ENCODE measurements at regions not wholly inside any gene's neighbourhood (a gene's known extent, or its start where the extent isn't known, plus 50 kb on each side); places are given as distances from the start of the nearest gene placed in this dataset.
A peak's percentile ranks its signal among the peaks of the same experiment; 100 is the strongest.

DNA sequence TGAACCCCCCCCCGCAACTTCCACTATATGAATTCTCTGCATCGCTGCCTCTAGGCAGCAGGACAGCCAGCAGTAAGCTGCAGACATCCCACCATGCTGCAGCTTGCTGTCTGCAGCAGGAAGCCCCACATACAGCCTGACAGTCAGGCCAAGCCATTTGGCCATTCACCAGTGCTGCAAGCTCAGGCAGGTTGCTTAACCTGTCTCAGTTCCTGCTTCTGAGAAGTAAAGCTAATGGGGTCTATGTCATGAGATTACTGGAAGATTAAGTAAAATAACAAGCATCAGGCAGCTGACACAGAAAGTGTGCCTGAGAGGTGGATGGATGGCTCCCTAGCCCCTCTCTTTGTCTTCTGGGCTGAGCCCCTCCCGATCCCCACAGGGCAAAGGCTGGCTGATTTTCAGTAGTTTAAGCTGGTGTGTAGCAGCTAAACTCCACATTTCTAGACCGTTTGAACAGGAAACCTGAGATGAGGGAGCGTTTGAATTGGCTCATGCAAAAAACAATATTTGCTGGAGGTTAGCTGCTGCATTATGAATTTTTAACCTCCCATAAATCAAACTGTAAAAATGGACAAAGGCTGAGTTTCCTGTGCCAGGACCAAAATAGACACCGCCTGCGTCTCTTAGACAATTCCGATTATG is 193.8 kb upstream of the ARL4C start:
- Histone ChIP-seq H3K9ac (ENCODE audit: low read length) (peak overlapping the region; percentile 41), H3K9me2 (ENCODE audit: insufficient read depth, low read length) (no peaks in the 10 kb centered on the region), H3K27ac (ENCODE audit: low read length) (peak overlapping the region; percentile 59), H3K27me3 (ENCODE audit: insufficient read depth, low read depth, low read length) (no peaks in the 10 kb centered on the region), H3K36me3 (ENCODE audit: insufficient read depth, low read length) (no peaks in the 10 kb centered on the region), H3K79me2 (replicated peaks; ENCODE audit: insufficient read depth, low read length) (no peaks in the 10 kb centered on the region), H3K9me3 (ENCODE audit: low read length) (peaks cover 4% of the 10 kb centered on the region), H2AFZ (ENCODE audit: low read depth, low read length) (peak overlapping the region; percentile 41), H4K20me1 (ENCODE audit: insufficient read depth) (no peaks in the 10 kb centered on the region), H3K4me3 (ENCODE audit: low read length) (no peak overlapping the region), H3F3A (ENCODE audit: insufficient read depth, low read length, poor library complexity, severe bottlenecking) (no peaks in the 10 kb centered on the region), H3K4me2 (ENCODE audit: low read length) (peak overlapping the region; percentile 36)
- TF ChIP-seq SMC3 (conservative IDR thresholded peaks at IDR 0.05; ENCODE audit: poor library complexity), result peak; percentile 20
- no peak for TF ChIP-seq EZH2 (IDR thresholded peaks at IDR 0.05; ENCODE audit: borderline replicate concordance, insufficient read depth, low read length, poor library complexity, severe bottlenecking)
- TF ChIP-seq MXI1 (conservative IDR thresholded peaks at IDR 0.05; ENCODE audit: poor library complexity, severe bottlenecking), result peak; percentile 20
- TF ChIP-seq, protein P1, sequence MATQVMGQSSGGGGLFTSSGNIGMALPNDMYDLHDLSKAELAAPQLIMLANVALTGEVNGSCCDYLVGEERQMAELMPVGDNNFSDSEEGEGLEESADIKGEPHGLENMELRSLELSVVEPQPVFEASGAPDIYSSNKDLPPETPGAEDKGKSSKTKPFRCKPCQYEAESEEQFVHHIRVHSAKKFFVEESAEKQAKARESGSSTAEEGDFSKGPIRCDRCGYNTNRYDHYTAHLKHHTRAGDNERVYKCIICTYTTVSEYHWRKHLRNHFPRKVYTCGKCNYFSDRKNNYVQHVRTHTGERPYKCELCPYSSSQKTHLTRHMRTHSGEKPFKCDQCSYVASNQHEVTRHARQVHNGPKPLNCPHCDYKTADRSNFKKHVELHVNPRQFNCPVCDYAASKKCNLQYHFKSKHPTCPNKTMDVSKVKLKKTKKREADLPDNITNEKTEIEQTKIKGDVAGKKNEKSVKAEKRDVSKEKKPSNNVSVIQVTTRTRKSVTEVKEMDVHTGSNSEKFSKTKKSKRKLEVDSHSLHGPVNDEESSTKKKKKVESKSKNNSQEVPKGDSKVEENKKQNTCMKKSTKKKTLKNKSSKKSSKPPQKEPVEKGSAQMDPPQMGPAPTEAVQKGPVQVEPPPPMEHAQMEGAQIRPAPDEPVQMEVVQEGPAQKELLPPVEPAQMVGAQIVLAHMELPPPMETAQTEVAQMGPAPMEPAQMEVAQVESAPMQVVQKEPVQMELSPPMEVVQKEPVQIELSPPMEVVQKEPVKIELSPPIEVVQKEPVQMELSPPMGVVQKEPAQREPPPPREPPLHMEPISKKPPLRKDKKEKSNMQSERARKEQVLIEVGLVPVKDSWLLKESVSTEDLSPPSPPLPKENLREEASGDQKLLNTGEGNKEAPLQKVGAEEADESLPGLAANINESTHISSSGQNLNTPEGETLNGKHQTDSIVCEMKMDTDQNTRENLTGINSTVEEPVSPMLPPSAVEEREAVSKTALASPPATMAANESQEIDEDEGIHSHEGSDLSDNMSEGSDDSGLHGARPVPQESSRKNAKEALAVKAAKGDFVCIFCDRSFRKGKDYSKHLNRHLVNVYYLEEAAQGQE (IDR thresholded peaks at IDR 0.05; ENCODE audit: borderline replicate concordance), result no peak
- peak; percentile 74 for TF ChIP-seq EP300 (conservative IDR thresholded peaks at IDR 0.05; ENCODE audit: poor library complexity, severe bottlenecking)
- TF ChIP-seq, protein P2, sequence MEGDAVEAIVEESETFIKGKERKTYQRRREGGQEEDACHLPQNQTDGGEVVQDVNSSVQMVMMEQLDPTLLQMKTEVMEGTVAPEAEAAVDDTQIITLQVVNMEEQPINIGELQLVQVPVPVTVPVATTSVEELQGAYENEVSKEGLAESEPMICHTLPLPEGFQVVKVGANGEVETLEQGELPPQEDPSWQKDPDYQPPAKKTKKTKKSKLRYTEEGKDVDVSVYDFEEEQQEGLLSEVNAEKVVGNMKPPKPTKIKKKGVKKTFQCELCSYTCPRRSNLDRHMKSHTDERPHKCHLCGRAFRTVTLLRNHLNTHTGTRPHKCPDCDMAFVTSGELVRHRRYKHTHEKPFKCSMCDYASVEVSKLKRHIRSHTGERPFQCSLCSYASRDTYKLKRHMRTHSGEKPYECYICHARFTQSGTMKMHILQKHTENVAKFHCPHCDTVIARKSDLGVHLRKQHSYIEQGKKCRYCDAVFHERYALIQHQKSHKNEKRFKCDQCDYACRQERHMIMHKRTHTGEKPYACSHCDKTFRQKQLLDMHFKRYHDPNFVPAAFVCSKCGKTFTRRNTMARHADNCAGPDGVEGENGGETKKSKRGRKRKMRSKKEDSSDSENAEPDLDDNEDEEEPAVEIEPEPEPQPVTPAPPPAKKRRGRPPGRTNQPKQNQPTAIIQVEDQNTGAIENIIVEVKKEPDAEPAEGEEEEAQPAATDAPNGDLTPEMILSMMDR (IDR thresholded peaks at IDR 0.05; ENCODE audit: poor library complexity, severe bottlenecking), result no peak
- peak; percentile 20 for TF ChIP-seq RAD21 (conservative IDR thresholded peaks at IDR 0.05)
- TF ChIP-seq TAF1 (IDR thresholded peaks at IDR 0.05; ENCODE audit: low read depth), result no peak
- TF ChIP-seq POLR2AphosphoS5 (IDR thresholded peaks at IDR 0.05), result peak; percentile 39

DNA sequence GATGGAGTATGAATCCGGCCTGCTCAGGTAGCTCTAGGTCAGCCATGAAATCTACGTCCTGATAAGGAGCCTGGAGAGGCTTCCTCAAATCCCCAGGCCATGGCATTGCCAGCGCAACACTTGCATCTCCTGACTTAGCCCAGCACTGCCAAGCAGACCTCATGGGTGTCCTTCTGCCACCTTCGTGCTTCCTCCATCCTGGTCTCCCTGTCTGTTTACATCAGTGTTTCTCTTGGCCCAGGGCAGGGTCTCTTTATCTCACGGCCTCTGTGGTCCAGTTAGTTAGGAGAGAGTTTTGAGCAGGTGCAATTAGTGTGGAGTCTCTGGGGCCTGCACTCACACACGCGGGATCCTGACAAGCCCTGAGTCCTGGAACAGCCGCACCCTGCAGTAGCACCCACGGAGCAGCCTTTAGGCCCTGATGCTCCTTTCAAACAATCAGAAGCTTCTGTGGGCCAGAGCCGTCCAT is 193.1 kb upstream of the ARL4C start:
- H3K79me2 ChIP-seq (replicated peaks; ENCODE audit: insufficient read depth, low read length), result no peaks in the 10 kb centered on the region
- H3K27ac ChIP-seq (ENCODE audit: low read length), result peak overlapping the region; percentile 59
- H3K4me2 ChIP-seq (ENCODE audit: low read length), result no peak overlapping the region
- peaks cover 4% of the 10 kb centered on the region for H3K9me3 ChIP-seq (ENCODE audit: low read length)
- no peak overlapping the region for H2AFZ ChIP-seq (ENCODE audit: low read depth, low read length)
- no peak overlapping the region for H3K4me3 ChIP-seq (ENCODE audit: low read length)
- no peaks in the 10 kb centered on the region for H3F3A ChIP-seq (ENCODE audit: insufficient read depth, low read length, poor library complexity, severe bottlenecking)
- no peaks in the 10 kb centered on the region for H3K36me3 ChIP-seq (ENCODE audit: insufficient read depth, low read length)
- peak overlapping the region; percentile 41 for H3K9ac ChIP-seq (ENCODE audit: low read length)
- no peaks in the 10 kb centered on the region for H3K9me2 ChIP-seq (ENCODE audit: insufficient read depth, low read length)
- H3K27me3 ChIP-seq (ENCODE audit: insufficient read depth, low read depth, low read length), result no peaks in the 10 kb centered on the region
- no peak for TF ChIP-seq EZH2 (IDR thresholded peaks at IDR 0.05; ENCODE audit: borderline replicate concordance, insufficient read depth, low read length, poor library complexity, severe bottlenecking)
- TF ChIP-seq, protein P1 (IDR thresholded peaks at IDR 0.05; ENCODE audit: borderline replicate concordance), result no peak
- no peak for TF ChIP-seq MXI1 (conservative IDR thresholded peaks at IDR 0.05; ENCODE audit: poor library complexity, severe bottlenecking)
- TF ChIP-seq POLR2AphosphoS5 (IDR thresholded peaks at IDR 0.05), result no peak
- no peak for TF ChIP-seq TAF1 (IDR thresholded peaks at IDR 0.05; ENCODE audit: low read depth)
- TF ChIP-seq, protein P2 (IDR thresholded peaks at IDR 0.05; ENCODE audit: poor library complexity, severe bottlenecking), result no peak
- no peaks in the 10 kb centered on the region for H4K20me1 ChIP-seq (ENCODE audit: insufficient read depth)
